ENCODE measurements at regions not wholly inside any gene's neighbourhood (a gene's known extent, or its start where the extent isn't known, plus 50 kb on each side); places are given as distances from the start of the nearest gene placed in this dataset.

DNA sequence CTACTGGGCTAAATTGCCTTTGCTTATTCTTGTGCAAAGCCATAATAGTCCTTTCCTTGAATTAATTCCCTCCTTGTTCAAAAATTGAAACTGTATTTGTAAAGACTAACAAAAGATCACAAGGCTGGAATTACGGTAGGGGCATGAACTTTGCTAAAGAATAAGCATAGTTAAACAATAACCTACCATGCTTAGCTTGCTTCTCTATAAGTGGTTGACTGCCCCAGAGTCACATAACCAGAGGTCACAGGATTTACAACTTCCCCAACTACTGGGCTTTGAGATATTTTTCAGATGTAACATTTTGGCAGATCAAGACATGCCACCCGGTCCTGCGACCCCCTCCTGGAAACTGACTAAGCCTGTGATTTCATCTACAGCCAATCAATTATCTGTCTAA lies 181.4 kb downstream of the GPAM start:
- H3K4me1 ChIP-seq, result no peaks in the 10 kb centered on the region
- H3K36me3 ChIP-seq (ENCODE audit: insufficient read depth in 1 of 2, low read depth in 1 of 2), result no peaks in the 10 kb centered on the region
- DNase-seq (no peak), ATAC-seq (no peak)
- TF ChIP-seq, protein P1, sequence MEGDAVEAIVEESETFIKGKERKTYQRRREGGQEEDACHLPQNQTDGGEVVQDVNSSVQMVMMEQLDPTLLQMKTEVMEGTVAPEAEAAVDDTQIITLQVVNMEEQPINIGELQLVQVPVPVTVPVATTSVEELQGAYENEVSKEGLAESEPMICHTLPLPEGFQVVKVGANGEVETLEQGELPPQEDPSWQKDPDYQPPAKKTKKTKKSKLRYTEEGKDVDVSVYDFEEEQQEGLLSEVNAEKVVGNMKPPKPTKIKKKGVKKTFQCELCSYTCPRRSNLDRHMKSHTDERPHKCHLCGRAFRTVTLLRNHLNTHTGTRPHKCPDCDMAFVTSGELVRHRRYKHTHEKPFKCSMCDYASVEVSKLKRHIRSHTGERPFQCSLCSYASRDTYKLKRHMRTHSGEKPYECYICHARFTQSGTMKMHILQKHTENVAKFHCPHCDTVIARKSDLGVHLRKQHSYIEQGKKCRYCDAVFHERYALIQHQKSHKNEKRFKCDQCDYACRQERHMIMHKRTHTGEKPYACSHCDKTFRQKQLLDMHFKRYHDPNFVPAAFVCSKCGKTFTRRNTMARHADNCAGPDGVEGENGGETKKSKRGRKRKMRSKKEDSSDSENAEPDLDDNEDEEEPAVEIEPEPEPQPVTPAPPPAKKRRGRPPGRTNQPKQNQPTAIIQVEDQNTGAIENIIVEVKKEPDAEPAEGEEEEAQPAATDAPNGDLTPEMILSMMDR (IDR thresholded peaks at IDR 0.05), result no peak
- no peak overlapping the region for H3K27ac ChIP-seq
- H3K9me3 ChIP-seq, result no peaks in the 10 kb centered on the region
- intact Hi-C loops (cut with DNase I), result no loop called here
- WGBS, 3 donors, result 39 to 54% (median 49%) methylated on average over 3 of the region's 3 CpGs
- H3K4me3 ChIP-seq, result no peak overlapping the region
- H3K27me3 ChIP-seq (ENCODE audit: insufficient read depth in 3 of 3, low read length in 2 of 3), result no peaks in the 10 kb centered on the region

DNA sequence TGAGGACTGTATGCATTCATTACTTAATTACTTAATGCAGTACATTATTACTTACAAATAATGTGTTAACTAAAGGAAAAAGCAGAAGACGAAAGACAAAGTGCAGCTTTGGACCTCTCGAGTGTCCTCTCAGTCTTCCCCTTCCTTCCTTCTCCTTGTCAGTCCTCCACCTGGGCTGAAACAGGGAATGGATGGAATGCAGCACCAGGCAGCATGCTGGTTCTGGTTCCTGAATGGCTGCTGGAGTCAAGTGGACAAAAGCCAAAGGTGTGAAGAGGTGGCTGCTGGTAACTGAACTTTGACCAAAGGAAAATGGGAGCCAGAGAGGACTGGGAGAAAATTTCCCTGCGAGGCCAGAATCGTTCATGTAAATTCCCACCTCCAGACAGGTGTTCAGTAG lies 179.5 kb downstream of the GPAM start:
- H3K27ac ChIP-seq, result no peak overlapping the region
- no peak for ATAC-seq
- 82 to 87% (median 84%) methylated on average over 4 of the region's 4 CpGs for WGBS, 3 donors

DNA sequence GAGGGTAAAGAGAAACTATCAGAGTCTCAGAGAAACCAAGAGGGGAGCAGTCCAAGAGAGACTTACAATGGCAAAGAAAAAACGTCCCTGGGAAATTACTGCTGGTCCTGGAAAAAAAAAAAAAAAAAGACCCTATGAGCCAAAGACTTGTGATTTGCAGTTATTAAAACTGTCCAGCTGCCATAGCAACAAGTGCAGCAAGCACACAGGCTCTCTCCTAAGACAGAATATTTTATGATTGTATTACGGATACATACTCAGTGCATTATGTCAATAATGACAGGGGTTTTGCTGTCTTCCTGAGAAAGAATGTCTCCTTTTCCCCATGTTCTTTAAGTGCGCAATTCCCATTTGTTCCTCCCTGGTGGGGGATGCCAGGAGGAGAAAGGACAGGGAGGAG lies 178.5 kb downstream of the GPAM start:
- H3K9me3 ChIP-seq, result no peaks in the 10 kb centered on the region
- WGBS, 3 donors, result 47 to 58% (median 57%) methylated on average over 3 of the region's 3 CpGs
- no peak overlapping the region for H3K27ac ChIP-seq
- H3K4me1 ChIP-seq, result no peaks in the 10 kb centered on the region
- H3K27me3 ChIP-seq (ENCODE audit: insufficient read depth in 3 of 3, low read length in 2 of 3), result no peaks in the 10 kb centered on the region
- DNase-seq (no peak), ATAC-seq (no peak)
- H3K36me3 ChIP-seq (ENCODE audit: insufficient read depth in 1 of 2, low read depth in 1 of 2), result no peaks in the 10 kb centered on the region
- TF ChIP-seq, protein P1 (IDR thresholded peaks at IDR 0.05), result no peak
- intact Hi-C loops (cut with DNase I), result no loop called here
- H3K4me3 ChIP-seq, result no peak overlapping the region

More for the DNA sequence above, 179.5 kb downstream of the GPAM start:
- no peak for DNase-seq
- TF ChIP-seq, protein P1 (IDR thresholded peaks at IDR 0.05), result no peak
- Histone ChIP-seq H3K4me3 (no peak overlapping the region), H3K36me3 (ENCODE audit: insufficient read depth in 1 of 2, low read depth in 1 of 2) (no peaks in the 10 kb centered on the region), H3K27me3 (ENCODE audit: insufficient read depth in 3 of 3, low read length in 2 of 3) (no peaks in the 10 kb centered on the region), H3K4me1 (no peaks in the 10 kb centered on the region), H3K9me3 (no peaks in the 10 kb centered on the region)
- intact Hi-C loops (cut with DNase I), result no loop called here

DNA sequence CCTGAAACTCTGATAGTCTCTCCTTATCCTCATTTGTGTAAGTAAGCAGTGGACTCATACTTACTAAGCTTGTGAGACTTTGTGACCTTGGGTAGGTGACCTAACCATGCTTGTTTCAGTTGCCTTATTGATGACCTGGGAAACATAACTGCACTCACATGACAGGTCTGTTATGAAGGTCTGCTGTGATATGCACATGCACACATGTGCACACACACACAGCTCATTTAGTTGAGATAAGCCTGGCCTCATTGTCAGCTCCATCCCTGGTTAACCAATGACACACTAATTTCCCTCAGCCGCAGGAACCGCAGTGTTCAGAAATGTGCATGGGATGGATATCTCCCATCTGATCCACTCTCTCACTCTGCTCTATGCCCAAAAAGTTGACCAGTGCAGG lies 177.2 kb downstream of the GPAM start:
- H3K4me1 ChIP-seq, result no peaks in the 10 kb centered on the region
- no peak overlapping the region for H3K4me3 ChIP-seq
- WGBS, 3 donors, result 76 to 98% (median 95%) methylated on average over 2 of the region's 2 CpGs
- TF ChIP-seq, protein P1 (IDR thresholded peaks at IDR 0.05), result no peak
- ATAC-seq, result no peak
- H3K27ac ChIP-seq, result no peak overlapping the region
- no peaks in the 10 kb centered on the region for H3K9me3 ChIP-seq
- no peak for DNase-seq
- intact Hi-C loops (cut with DNase I), result no loop called here
- H3K27me3 ChIP-seq (ENCODE audit: insufficient read depth in 3 of 3, low read length in 2 of 3), result no peaks in the 10 kb centered on the region
- H3K36me3 ChIP-seq (ENCODE audit: insufficient read depth in 1 of 2, low read depth in 1 of 2), result no peaks in the 10 kb centered on the region

DNA sequence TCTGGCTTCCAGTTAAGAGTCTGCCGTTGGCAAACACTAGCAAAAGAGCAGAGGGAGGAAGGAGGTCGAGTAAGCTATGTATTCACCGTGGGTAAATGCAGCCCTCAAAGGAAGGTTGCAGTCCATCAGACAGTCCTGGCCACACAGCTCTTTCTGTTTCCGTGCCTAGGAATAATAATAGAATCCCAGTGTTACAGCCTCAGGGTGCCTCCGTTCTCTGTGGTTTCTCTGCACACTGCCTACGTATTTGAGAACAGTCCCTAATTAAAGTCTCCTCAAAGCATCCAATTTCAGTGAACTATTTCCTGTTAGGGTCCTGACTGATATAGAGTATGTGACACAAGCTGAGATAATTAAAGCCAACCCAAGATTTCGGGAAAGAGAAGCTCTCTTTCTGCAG lies 176.7 kb downstream of the GPAM start:
- Histone ChIP-seq H3K9me3 (no peaks in the 10 kb centered on the region), H3K27ac (no peak overlapping the region), H3K4me1 (no peaks in the 10 kb centered on the region), H3K4me3 (no peak overlapping the region), H3K36me3 (ENCODE audit: insufficient read depth in 1 of 2, low read depth in 1 of 2) (no peaks in the 10 kb centered on the region), H3K27me3 (ENCODE audit: insufficient read depth in 3 of 3, low read length in 2 of 3) (no peaks in the 10 kb centered on the region)
- intact Hi-C loops (cut with DNase I), result no loop called here
- WGBS, 3 donors, result 66 to 81% (median 71%) methylated on average over 7 of the region's 7 CpGs
- DNase-seq (no peak), ATAC-seq (no peak)
- TF ChIP-seq, protein P1 (IDR thresholded peaks at IDR 0.05), result no peak
